Smooth muscle cell (in vitro differentiated cells): ENCODE measurements at regions not wholly inside any gene's neighbourhood (a gene's known extent, or its start where the extent isn't known, plus 50 kb on each side); places are given as distances from the start of the nearest gene placed in this dataset.

Source experiments
- DNase-seq: peaks from one replicate; lab custom pipeline; 2025; ENCODE audit not compliant: unreplicated experiment; lab: John Stamatoyannopoulos, UW
- H2AFZ ChIP-seq: fragments of 200-600 bp; sonication (generic); 2 replicates; pipeline ENCODE4 v1.6.0; 2016; ENCODE audit warnings: antibody characterized with exemption, low read depth, mild to moderate bottlenecking
- H3F3A ChIP-seq: fragments of 200-600 bp; sonication (generic); 2 replicates; pipeline ENCODE4 v1.6.0; 2017; ENCODE audit warnings: antibody characterized with exemption, low read depth
- H3K27ac ChIP-seq: fragments of 200-600 bp; sonication (generic); 2 replicates; pipeline ENCODE4 v1.5.1; 2016; ENCODE audit warnings: low read depth, mild to moderate bottlenecking
- H3K27me3 ChIP-seq: fragments of 200-600 bp; sonication (generic); 2 replicates; pipeline ENCODE4 v1.6.1; 2016; ENCODE audit warnings: low read depth, mild to moderate bottlenecking
- H3K36me3 ChIP-seq: fragments of 200-600 bp; sonication (generic); 2 replicates; pipeline ENCODE4 v1.5.1; 2016; ENCODE audit warnings: low read depth
- H3K4me1 ChIP-seq: fragments of 200-600 bp; sonication (generic); 2 replicates; pipeline ENCODE4 v1.5.1; 2016; ENCODE audit warnings: low read depth
- H3K4me2 ChIP-seq: fragments of 200-600 bp; sonication (generic); 2 replicates; pipeline ENCODE4 v1.6.0; 2016; ENCODE audit warnings: mild to moderate bottlenecking
- H3K4me3 ChIP-seq: fragments of 200-600 bp; sonication (generic); 2 replicates; pipeline ENCODE4 v1.5.1; 2016; ENCODE audit warnings: mild to moderate bottlenecking
- H3K79me2 ChIP-seq: fragments of 200-600 bp; sonication (generic); 2 replicates; pipeline ENCODE4 v1.6.0; 2016; ENCODE audit warnings: low read depth, mild to moderate bottlenecking
- H3K9ac ChIP-seq: fragments of 200-600 bp; sonication (generic); 2 replicates; pipeline ENCODE4 v1.6.0; 2016; ENCODE audit warnings: low read depth
- H3K9me3 ChIP-seq: fragments of 200-600 bp; sonication (generic); replicated peaks from 2 replicates; pipeline ENCODE4 v1.5.1; 2016; ENCODE audit warnings: low read depth
- H4K20me1 ChIP-seq: fragments of 200-600 bp; sonication (generic); 2 replicates; pipeline ENCODE4 v1.6.0; 2016; ENCODE audit warnings: low read depth
- WGBS: methylation state at CpG from one replicate; pipeline ENCODE4 v1.1.7; 2016; ENCODE audit warnings: low lambda C conversion rate; 5-methylcytosine and 5-hydroxymethylcytosine counted together
- TF ChIP-seq, protein P1 (sequence below): fragments of 200-600 bp; sonication (generic); IDR thresholded peaks from 2 replicates; pipeline ENCODE4 v1.5.1; 2017; ENCODE audit warnings: borderline replicate concordance, mild to moderate bottlenecking, antibody characterized with exemption; ENCODE audit not compliant: insufficient read depth, poor library complexity, severe bottlenecking

DNA sequence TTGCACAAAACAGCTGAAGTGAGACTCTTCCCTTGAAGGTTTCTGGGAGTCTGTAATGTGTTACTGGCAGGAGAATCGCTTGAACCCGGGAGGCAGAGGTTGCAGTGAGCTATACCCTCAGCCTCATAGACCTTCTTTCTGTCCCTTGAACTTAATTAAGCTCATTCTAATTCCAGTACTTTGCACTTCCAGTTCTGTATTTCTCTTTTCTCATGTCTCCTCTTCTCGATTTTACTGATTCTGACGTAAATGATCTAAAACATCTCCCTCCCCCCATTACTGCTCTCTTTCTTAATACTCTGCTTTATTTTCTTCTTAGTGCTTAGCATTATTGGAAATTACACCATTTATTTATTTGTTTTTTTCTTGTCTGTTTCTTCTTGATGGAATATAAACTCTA is 165.4 kb upstream of the P2RY1 start:
- H3K9me3 ChIP-seq: no peaks in the 10 kb centered on the region
- H3K4me2 ChIP-seq: no peak overlapping the region
- no peak overlapping the region for H2AFZ ChIP-seq
- no peaks in the 10 kb centered on the region for H3K36me3 ChIP-seq
- H4K20me1 ChIP-seq: no peaks in the 10 kb centered on the region
- H3F3A ChIP-seq: peaks cover 7% of the 10 kb centered on the region
- no peaks in the 10 kb centered on the region for H3K27me3 ChIP-seq
- no peaks in the 10 kb centered on the region for H3K79me2 ChIP-seq
- H3K9ac ChIP-seq: no peak overlapping the region
- H3K27ac ChIP-seq: no peak overlapping the region
- H3K4me1 ChIP-seq: peaks cover 6% of the 10 kb centered on the region
- TF ChIP-seq, protein P1, sequence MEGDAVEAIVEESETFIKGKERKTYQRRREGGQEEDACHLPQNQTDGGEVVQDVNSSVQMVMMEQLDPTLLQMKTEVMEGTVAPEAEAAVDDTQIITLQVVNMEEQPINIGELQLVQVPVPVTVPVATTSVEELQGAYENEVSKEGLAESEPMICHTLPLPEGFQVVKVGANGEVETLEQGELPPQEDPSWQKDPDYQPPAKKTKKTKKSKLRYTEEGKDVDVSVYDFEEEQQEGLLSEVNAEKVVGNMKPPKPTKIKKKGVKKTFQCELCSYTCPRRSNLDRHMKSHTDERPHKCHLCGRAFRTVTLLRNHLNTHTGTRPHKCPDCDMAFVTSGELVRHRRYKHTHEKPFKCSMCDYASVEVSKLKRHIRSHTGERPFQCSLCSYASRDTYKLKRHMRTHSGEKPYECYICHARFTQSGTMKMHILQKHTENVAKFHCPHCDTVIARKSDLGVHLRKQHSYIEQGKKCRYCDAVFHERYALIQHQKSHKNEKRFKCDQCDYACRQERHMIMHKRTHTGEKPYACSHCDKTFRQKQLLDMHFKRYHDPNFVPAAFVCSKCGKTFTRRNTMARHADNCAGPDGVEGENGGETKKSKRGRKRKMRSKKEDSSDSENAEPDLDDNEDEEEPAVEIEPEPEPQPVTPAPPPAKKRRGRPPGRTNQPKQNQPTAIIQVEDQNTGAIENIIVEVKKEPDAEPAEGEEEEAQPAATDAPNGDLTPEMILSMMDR: no peak
- WGBS: 93% methylated on average over 4 of the region's 4 CpGs
- no peak overlapping the region for H3K4me3 ChIP-seq
- DNase-seq: no peak

DNA sequence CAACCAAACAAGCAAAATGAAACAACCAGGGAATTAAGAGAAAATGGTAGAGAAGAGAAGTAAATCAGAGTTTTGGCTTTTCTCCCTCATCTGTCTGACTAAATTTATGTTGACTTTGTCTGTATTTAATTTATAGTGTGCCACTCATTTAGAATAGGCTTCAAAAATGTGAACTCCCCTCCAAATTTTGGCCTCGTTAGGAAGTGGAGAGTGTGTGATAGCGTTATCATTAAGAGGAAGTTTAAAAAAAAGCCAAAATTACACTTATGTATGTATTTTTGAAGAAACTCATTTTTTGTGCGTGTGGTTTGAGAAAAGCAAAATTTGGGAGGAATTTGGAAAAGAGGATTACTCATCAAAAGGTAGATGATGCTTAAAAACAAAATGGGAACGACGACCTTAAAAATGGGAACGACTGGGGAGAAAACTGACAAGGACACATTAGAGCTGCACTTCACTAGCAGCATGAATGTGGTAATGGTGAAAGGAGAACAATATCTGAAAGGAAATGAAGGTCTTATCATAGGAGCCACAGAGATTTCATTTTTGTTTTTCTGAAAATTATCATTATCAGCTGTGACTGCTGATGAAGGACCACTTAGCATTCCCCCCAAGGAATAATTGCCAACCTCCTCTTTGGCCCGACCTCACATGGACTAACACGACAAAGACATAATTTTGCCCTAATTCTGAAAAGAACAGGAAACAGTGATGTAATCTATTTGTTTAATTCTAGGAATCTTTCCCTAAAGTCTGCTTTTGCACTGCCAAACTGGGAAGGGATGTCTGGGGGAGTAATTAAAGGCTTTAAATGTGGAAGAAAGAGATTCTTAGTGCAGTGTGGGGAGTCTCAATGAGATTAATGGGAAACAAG is 163.2 kb upstream of the P2RY1 start:
- 82% methylated on average over 8 of the region's 8 CpGs for WGBS
- no peaks in the 10 kb centered on the region for H3K9me3 ChIP-seq

DNA sequence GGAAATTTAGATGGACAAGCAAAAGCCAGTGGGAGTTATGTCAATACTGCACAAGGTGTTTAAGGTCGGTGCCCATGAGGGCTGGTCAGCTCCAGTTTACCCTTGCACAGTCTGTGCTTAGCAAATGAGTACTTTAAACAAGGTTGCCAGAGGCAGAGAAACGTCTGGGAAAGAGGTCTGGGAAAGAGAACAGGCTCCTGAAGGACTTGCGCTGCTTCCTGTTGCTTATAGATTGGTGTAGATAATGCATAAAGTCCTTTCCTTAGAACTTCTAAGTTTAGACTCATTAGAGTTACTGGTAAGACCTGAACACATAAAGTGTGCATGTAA is 162.6 kb upstream of the P2RY1 start:
- DNase-seq: no peak
- Histone ChIP-seq H3K27ac (no peak overlapping the region), H3F3A (no peaks in the 10 kb centered on the region), H3K4me2 (no peak overlapping the region), H3K36me3 (no peaks in the 10 kb centered on the region), H3K4me1 (peaks cover 6% of the 10 kb centered on the region), H3K9me3 (no peaks in the 10 kb centered on the region), H3K4me3 (no peak overlapping the region), H4K20me1 (no peaks in the 10 kb centered on the region), H3K79me2 (no peaks in the 10 kb centered on the region), H3K27me3 (no peaks in the 10 kb centered on the region), H3K9ac (no peak overlapping the region), H2AFZ (peak overlapping the region; percentile 79)
- 39% methylated on average over 3 of the region's 3 CpGs for WGBS
- TF ChIP-seq, protein P1: no peak

More for the DNA sequence above, 163.2 kb upstream of the P2RY1 start:
- no peak overlapping the region for H3K27ac ChIP-seq
- no peak overlapping the region for H3K9ac ChIP-seq
- no peak overlapping the region for H3K4me2 ChIP-seq
- peaks cover 6% of the 10 kb centered on the region for H3K4me1 ChIP-seq
- no peaks in the 10 kb centered on the region for H3K79me2 ChIP-seq
- H3K27me3 ChIP-seq: no peaks in the 10 kb centered on the region
- H3F3A ChIP-seq: no peaks in the 10 kb centered on the region
- DNase-seq: no peak
- H3K36me3 ChIP-seq: no peaks in the 10 kb centered on the region
- H4K20me1 ChIP-seq: no peaks in the 10 kb centered on the region
- no peak overlapping the region for H3K4me3 ChIP-seq
- peak overlapping the region; percentile 79 for H2AFZ ChIP-seq
- TF ChIP-seq, protein P1: no peak
